Testis (tissue), 2 donors: ENCODE measurements at regions not wholly inside any gene's neighbourhood (a gene's known extent, or its start where the extent isn't known, plus 50 kb on each side); places are given as distances from the start of the nearest gene placed in this dataset.

Experiments used
- POLR2A ChIP-seq: fragments of 450-650 bp; IDR thresholded peaks from one replicate; pipeline ENCODE4 v1.6.1; 2017; ENCODE audit warnings: antibody characterized with exemption, mild to moderate bottlenecking, moderate library complexity
- TF ChIP-seq, protein P1 (sequence below), 3 experiments: fragments of 450-650 bp in 2 of 3; fragments of 200-600 bp in 1 of 3; sonication (generic) in 1 of 3; IDR thresholded peaks; one replicate each; pipeline ENCODE4 v1.5.1; 2016 to 2019; ENCODE audit warnings: antibody characterized with exemption in 3 of 3, mild to moderate bottlenecking in 2 of 3, moderate library complexity in 1 of 3

DNA sequence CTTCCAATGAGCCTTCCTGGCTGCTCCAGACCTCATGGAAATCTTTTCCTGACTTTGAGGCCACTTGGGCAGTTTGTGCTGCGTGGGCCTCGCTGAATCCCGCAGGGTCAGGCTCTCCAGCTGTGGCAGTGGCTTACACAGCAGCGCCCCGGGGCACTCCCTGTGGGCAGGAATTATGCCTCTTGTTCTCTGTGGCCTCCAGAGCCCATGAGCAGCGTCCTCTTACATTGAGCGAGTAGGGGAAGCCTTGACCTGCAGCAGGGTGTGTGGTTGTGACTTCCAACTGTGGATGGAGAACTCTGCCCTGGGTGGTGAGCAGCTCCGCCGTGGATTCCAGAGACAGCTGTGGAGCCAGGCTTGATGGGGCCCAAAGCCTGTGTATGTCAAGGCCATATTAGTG is 180.8 kb downstream of the GLI2 start:
- TF ChIP-seq, protein P1, sequence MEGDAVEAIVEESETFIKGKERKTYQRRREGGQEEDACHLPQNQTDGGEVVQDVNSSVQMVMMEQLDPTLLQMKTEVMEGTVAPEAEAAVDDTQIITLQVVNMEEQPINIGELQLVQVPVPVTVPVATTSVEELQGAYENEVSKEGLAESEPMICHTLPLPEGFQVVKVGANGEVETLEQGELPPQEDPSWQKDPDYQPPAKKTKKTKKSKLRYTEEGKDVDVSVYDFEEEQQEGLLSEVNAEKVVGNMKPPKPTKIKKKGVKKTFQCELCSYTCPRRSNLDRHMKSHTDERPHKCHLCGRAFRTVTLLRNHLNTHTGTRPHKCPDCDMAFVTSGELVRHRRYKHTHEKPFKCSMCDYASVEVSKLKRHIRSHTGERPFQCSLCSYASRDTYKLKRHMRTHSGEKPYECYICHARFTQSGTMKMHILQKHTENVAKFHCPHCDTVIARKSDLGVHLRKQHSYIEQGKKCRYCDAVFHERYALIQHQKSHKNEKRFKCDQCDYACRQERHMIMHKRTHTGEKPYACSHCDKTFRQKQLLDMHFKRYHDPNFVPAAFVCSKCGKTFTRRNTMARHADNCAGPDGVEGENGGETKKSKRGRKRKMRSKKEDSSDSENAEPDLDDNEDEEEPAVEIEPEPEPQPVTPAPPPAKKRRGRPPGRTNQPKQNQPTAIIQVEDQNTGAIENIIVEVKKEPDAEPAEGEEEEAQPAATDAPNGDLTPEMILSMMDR (IDR thresholded peaks at IDR 0.05): no peak
- TF ChIP-seq POLR2A: no peak
